GM06990 (cell line): ENCODE measurements at regions not wholly inside any gene's neighbourhood (a gene's known extent, or its start where the extent isn't known, plus 50 kb on each side); places are given as distances from the start of the nearest gene placed in this dataset.
A peak's percentile ranks its signal among the peaks of the same experiment; 100 is the strongest.
"Not testable (repeated sequence)": the region's sequence is repeated elsewhere in the genome, so short reads cannot be mapped to it uniquely, and the experiment has no call there.

Source experiments
- DNase-seq: peaks from one replicate; pipeline ENCODE4 v3.0.0-alpha.2; 2011; ENCODE audit not compliant: insufficient read length; ENCODE audit errors: extremely low read depth
- H3K27me3 ChIP-seq: replicated peaks from 2 replicates; pipeline ENCODE4 v1.6.0; 2011; ENCODE audit warnings: low read length; ENCODE audit not compliant: control insufficient read depth, insufficient read depth
- H3K36me3 ChIP-seq: 2 replicates; pipeline ENCODE4 v1.5.1; 2011; ENCODE audit warnings: low read length; ENCODE audit not compliant: control insufficient read depth, insufficient read depth
- H3K4me3 ChIP-seq: replicated peaks from 2 replicates; pipeline ENCODE4 v1.5.1; 2011; ENCODE audit warnings: low read depth, mild to moderate bottlenecking, control low read depth, low read length
- TF ChIP-seq, protein P1 (sequence below): IDR thresholded peaks from 2 replicates; pipeline ENCODE4 v1.5.1; 2011; ENCODE audit warnings: low read length, control low read depth, mild to moderate bottlenecking, inconsistent platforms; ENCODE audit not compliant: insufficient read depth, poor library complexity, severe bottlenecking

DNA sequence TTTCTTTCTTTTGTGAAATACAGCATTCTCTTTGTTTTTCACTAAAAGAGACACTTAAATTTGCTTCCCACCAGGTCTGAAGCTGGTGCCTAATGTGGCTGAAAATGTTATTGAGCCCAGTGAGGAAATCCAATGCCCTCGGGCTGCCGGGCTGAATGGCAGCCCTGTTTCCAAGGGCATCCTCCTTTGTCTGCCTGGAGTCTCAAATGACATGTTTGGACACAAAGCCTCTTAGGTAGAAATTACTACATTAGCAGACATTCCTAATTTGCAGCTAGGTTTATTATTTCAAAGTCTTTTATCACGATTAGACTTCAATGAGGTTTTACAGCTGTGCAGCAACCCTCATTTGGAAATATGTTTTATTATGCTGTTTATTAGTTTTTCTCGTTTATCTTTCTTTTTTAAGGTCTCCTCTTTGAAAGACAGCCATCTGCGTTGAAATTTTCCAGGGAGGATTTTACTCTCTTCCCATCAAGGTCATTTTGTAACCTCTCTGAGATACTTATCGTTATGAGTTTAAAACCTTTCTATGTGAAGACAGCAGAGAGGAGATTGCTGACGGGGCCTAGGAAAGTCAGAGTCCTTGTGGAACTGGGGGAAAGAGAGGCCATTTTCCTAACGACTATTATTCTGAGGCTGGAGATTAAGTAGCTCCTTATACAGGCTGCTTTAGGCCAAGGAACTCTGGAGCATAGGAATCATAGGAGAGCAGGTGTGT lies 59.0 kb upstream of the ZNF532 start:
- Histone ChIP-seq H3K36me3 (no peaks in the 10 kb centered on the region), H3K4me3 (no peak overlapping the region), H3K27me3 (no peaks in the 10 kb centered on the region)
- no peak for DNase-seq
- TF ChIP-seq, protein P1, sequence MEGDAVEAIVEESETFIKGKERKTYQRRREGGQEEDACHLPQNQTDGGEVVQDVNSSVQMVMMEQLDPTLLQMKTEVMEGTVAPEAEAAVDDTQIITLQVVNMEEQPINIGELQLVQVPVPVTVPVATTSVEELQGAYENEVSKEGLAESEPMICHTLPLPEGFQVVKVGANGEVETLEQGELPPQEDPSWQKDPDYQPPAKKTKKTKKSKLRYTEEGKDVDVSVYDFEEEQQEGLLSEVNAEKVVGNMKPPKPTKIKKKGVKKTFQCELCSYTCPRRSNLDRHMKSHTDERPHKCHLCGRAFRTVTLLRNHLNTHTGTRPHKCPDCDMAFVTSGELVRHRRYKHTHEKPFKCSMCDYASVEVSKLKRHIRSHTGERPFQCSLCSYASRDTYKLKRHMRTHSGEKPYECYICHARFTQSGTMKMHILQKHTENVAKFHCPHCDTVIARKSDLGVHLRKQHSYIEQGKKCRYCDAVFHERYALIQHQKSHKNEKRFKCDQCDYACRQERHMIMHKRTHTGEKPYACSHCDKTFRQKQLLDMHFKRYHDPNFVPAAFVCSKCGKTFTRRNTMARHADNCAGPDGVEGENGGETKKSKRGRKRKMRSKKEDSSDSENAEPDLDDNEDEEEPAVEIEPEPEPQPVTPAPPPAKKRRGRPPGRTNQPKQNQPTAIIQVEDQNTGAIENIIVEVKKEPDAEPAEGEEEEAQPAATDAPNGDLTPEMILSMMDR, result no peak

DNA sequence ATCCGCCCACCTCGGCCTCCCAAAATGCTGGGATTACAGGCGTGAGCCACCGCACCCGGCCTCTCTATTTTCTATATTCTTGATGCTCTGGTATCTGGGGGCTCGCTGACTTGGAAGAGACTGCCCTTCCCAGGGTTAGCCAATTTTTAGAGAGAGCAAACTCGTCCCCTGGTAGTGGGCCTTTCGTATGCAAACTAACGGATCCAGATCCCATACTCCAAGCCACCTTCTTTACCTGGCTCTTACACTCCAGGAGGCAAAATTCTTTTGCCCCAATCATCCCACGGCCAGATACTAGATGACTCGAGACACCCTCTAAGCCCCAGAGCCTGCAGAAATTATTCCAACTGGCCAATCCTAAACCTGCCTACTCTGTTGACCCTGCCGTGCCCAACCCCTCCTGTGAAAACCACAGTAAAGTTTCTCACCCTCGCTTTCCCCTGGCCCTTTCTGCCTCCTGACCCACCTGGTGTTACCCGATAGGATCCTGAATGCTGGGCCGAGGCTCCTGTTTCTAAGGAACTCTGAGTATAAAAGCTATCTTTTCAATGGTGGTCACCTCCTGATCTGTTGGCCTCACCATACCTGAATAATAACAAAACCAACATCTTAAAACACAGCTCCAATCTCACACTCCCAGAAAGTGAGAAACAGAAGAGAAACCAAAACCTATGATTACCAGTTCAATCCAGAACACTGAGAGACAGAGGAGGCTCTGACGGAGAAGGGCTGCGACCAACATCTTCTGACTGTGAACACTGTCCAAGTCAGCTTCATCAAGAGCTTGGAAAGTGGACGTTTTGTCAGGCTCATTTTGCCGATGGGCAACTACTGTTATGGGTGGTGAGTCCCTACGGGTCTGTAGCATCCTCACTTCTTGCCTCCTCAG lies 57.6 kb upstream of the ZNF532 start:
- Histone ChIP-seq H3K4me3 (peak overlapping the region; percentile 22; the same call in 1 of the 2 replicates), H3K36me3 (no peaks in the 10 kb centered on the region), H3K27me3 (no peaks in the 10 kb centered on the region)
- TF ChIP-seq, protein P1, result no peak
- DNase-seq, result no peak

DNA sequence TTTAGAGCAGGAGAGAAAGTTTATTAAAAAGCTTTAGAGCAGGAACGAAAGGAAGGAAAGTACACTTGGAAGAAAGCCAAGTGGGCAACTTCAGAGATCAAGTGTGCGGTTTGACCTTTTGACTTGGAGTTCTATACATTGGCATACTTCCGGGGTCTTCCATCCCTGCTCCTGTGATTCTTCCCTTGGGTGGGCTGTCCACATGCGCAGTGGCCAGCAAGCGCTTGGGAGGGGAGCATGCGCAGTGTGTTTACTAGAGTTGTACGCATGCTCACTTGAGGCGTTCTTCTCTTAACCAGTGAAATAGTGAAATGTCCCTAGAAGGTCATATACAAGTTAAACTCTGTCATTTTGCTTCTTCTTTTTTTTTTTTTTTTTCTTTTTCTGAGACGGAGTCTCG lies 56.9 kb upstream of the ZNF532 start:
- TF ChIP-seq, protein P1, result no peak
- Histone ChIP-seq H3K27me3 (no peaks in the 10 kb centered on the region), H3K4me3 (no peak overlapping the region), H3K36me3 (no peaks in the 10 kb centered on the region)
- no peak for DNase-seq

DNA sequence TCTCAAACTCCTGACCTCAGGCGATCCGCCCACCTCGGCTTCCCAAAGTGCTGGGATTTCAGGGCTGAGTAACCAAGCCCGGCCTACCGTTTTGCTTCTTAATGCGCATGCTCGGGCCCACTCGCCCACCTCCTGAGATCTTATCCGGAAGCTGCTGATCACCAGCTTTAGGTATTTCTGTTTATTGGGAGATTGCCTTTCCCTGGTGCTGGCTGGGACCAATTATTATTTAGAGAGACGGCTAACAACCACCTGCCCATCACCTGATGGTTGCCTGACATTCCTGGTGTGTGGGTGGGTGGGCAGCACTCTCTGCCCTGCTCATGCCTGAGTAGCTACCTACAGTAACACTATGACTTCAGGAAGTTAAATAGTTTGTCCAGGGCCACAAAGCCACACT lies 56.3 kb upstream of the ZNF532 start:
- no peaks in the 10 kb centered on the region for H3K27me3 ChIP-seq
- no peak for DNase-seq
- H3K36me3 ChIP-seq, result no peaks in the 10 kb centered on the region
- TF ChIP-seq, protein P1, result no peak
- no peak overlapping the region for H3K4me3 ChIP-seq

DNA sequence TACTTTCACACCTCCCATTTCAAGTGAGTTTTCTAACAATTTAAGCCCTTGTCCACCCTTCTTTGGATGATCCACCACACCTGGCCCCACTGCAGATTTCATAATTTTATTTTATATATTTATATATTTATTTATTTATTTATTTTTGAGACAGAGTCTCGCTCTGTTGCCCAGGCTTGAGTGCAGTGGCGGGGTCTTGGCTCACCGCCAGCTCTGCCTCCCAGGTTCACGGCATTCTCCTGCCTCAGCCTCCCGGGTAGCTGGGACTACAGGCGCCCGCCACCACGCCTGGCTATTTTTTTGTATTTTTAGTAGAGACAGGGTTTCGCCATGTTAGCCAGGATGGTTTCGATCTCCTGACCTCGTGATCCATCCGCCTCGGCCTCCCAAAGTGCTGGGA lies 52.8 kb upstream of the ZNF532 start:
- H3K27me3 ChIP-seq, H3K36me3 ChIP-seq, DNase-seq, H3K4me3 ChIP-seq: not testable (repeated sequence)

DNA sequence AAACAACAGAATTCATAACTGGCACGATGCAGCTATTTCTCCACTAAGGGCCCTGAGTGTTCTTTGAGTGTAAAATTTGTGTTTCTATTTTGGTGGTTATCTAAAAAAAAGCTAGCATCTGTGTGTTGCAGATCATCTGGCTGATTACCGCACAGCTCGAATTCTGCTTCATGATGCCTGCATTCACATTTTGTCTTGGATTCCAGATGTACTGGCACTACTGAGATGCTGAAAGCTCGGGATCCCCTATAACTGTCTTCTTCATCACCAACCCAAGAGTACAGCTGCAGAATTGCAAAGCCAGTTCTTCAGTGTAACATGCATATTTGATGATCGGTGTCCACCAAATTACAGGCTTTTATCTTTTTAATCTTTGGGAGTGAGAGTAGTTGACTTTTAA lies 51.6 kb upstream of the ZNF532 start:
- no peaks in the 10 kb centered on the region for H3K27me3 ChIP-seq
- TF ChIP-seq, protein P1, result no peak
- no peaks in the 10 kb centered on the region for H3K36me3 ChIP-seq
- no peak for DNase-seq
- no peak overlapping the region for H3K4me3 ChIP-seq
